GM19240 (cell line): ENCODE measurements at regions not wholly inside any gene's neighbourhood (a gene's known extent, or its start where the extent isn't known, plus 50 kb on each side); places are given as distances from the start of the nearest gene placed in this dataset.
"Not testable (repeated sequence)": the region's sequence is repeated elsewhere in the genome, so short reads cannot be mapped to it uniquely, and the experiment has no call there.

ENCODE experiments used
- DNase-seq: peaks from one replicate; pipeline ENCODE4 v3.0.0; 2011; ENCODE audit warnings: low spot score; ENCODE audit not compliant: insufficient read length

DNA sequence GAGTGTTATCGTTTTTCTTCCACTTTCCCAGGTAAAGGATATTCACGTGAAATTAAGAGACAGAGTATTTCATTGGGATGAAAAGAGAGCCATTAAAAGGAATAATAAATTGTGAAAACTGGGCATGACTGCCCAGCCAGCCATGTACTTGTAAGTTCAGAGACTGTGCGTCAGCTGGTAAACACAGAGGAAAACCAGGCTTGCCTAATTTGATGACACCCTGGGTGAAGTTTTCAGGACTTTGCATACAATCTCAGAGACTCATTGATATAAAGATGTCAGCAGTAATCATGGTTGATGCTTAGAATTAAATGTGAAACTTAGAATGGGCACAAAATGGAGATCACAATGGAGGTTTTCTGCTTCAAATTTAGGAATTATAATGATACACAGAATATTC, 153.5 kb upstream of the ZEB2 start:
- DNase-seq = no peak

GRCh38 chr2:144671695-144672455, 152.0 kb upstream of the ZEB2 start:
- no peak for DNase-seq

DNA sequence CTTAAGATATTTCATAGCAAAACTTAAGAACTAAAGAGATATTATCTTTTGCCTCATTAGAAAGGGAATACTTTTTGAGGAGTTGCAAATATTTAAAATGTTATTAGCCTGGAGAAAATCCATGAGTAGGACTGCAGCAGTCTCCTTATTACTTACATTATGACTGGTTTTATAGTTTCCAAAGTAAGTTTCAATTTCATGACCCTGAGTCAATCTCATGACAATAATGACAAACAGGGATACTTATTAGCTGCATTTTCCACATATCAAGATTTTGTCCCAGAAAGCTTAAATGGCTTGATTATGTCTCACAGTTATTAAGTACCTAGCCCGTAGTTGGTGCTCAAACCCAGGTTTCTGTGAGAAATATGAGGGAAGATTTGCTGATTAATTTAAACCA, 150.8 kb upstream of the ZEB2 start:
- DNase-seq = no peak

DNA sequence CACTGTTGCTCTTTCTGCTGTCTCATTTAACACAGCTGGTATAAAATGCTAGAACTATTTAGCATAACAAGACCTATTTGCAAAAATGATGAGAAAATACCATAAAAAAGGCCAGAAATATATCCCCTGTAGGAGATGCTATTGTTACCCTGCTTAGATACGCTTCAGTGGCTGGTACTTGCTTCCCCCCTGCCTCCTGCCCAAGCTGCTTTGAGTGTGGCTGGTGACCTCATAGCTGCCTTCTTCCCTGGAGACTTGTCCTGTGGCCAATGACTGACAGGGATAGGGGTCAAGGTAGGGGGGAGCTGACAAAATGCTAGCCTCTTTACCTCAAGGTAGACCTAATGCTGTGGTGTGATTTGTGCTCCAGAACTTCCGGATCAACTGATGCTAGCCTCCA, 150.2 kb upstream of the ZEB2 start:
- DNase-seq = no peak

GRCh38 chr2:144669196-144669987, 149.5 kb upstream of the ZEB2 start:
- DNase-seq = no peak

DNA sequence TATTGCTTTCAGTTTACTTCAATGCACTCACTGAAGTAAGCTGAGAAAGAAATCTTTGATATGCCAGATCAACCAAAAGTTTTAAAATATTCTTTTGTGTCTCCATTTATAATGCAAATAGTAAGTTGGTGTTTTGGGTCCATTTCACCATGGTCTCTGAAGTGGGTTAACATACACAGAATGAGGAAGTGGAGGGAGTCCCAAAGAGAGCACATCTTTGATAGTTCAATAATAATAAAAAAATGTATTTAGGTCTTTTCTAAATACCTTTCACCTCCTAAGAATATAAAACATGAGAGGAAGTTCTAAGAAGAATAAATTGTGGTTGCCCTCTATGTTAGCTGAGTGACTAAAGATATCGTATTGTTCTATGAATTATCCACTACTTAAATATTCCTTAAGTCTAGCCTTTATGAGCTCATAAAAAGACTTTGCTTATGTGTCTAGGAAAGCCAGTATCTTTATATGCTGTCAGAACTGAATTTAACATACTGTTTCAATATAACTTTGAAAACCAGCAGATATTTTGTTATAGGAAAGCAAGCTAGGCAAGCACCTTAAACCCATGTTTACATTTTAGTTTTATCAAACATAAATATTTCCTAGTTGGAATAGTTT, 148.7 kb upstream of the ZEB2 start:
- no peak for DNase-seq

- DNase-seq = no peak
These were observed 146.1 kb upstream of the ZEB2 start for GRCh38 chr2:144666032-144666431.

DNA sequence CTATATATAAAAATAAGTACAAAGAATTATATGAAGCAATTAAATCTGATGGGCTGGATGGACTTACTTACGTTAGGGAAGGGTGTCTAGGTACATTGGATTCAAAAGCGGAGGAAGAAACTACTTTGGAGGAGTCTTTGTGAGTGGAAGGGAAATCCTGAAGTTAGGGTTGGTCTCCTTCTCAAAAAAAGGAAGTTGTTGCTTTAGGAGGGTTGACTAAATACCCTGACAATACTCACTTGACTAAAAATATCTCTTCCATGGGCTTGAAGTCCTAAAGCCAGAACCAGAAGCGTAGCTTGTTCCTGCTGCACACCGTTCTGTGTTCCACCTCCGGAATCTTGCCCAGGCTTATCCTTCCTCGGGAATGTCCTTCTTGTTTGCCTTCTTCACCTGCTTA, 143.3 kb upstream of the ZEB2 start:
- no peak for DNase-seq

DNA sequence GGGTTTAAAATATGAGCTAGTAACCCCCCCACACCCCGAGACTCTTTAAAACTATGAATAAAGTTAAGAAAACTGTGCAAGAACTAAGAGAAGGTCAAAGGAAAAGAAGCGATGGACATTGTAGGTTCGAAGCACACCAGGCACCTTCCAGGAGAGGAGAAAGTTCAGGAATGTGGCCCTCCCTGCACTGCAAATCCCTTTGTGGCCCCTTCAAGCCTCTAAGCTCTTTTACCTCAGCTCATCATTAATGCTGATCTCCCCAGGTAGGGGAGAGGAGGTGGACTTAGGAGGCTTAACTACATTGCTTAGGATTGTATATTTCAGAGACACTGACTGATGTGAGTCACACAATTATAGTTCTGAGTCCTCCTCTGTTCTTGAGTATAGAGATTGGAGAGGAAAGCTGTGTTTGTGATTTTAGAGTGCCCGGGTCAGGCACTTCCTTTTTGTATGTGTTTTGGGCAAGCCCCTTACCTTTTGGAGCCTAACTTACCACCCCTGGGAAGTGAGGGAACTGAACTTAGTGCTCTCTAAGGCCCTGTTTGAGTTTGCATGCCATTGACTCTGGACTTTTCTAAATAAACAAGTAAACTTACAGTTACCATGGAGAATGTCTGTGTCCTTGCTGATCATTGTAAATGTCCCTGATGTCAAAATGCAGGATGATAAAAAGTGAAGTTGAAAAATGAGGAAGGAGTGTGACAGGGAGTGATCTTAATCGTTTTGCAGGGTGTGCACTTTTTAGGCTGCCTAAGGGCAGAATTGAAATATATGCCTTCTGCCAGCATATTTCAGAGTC, 140.8 kb upstream of the ZEB2 start:
- DNase-seq = no peak

DNA sequence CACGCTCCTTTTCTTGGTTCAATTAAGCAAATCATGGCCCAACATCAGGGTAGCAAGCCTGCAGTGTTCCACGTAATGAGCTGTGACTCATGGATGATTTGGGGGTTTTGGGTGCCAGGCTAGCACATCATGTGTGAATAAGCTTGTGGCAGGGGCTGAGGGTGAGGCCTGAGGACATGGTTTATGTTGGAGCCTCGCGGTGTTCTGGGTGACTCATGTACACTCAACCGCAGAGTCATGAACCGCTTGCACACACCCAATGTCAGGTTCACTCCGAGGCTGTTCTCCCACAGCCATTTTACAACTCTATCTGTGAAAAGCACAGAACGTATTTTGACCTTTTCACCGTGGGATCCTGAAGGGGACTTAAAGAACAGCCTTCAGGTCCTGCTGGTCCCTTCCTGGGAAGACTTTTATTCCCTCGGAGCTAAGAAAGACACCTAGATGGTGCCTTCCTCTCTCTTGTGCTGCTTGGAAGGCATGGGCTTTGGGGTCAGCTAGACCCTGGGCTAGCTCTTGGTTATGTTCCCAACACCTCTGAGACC, 139.9 kb upstream of the ZEB2 start:
- DNase-seq = no peak

- DNase-seq = no peak
These were observed 134.6 kb upstream of the ZEB2 start for GRCh38 chr2:144654523-144654922.

DNA sequence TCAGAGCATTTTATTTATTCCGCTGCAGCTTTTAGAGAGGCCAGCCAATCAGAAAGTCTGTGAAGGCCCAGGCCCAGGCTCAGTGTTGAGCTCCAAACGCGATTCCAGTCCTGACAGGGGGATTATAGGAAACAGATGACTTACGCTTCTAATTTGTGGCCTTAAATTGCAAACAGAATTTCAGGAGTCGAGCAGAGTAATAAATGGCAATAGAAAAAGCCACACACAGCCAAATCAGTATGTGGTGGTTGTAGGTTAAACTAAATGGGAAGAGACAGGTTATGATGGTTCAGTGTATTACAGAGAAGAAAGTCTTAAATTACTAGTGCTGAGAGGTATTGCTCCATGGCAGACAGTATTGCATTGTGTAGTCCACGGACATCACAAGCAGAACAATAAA, 131.0 kb upstream of the ZEB2 start:
- DNase-seq = no peak

GRCh38 chr2:144648837-144649465, 129.0 kb upstream of the ZEB2 start:
- no peak for DNase-seq

- DNase-seq = no peak
These were observed 125.3 kb upstream of the ZEB2 start for GRCh38 chr2:144645083-144645778.

- no peak for DNase-seq
These were observed 124.6 kb upstream of the ZEB2 start for GRCh38 chr2:144644549-144644948.

- DNase-seq = no peak
These were observed 123.8 kb upstream of the ZEB2 start for GRCh38 chr2:144643537-144644336.

DNA sequence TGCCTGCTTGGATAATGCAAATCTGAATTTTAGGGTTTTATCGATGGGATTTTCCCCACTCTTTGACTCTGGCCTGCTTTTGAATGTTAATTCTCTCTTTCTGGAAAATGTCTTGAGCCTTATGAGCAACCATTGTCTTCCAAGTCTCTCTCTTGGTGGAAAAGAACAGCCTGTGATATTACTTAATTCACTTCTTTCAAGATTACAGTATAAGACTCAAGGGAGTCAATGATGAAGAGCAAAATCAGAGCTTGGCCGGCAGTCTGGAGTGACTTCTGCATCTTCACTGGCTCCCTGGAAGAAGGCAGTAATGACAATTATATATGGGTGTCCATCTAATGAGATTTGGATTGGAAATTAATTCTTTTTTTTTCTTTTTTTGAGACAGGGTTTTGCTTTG, 122.9 kb upstream of the ZEB2 start:
- DNase-seq = no peak

- DNase-seq = no peak
These were observed 122.2 kb upstream of the ZEB2 start for GRCh38 chr2:144642131-144642530.

DNA sequence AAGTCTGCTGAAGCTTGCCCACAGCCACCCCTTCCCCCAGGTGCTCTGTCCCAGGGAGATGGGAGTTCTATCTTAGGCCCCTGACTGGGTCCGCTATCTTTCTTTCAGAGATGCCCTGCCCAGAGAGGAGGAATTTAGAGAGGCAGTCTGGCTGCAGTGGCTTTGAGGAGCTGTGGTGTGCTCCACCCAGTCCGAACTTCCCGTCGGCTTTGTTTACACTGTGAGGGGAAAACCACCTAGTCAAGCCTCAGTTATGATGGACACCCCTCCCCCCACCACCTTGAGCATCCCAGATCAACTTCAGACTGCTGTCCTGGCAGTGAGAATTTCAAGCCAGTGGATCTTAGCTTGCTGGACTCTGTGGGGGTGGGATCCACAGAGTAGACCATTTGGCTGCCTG, 118.3 kb upstream of the ZEB2 start:
- DNase-seq = not testable (repeated sequence)
